Loucy (cell line): ENCODE measurements at regions not wholly inside any gene's neighbourhood (a gene's known extent, or its start where the extent isn't known, plus 50 kb on each side); places are given as distances from the start of the nearest gene placed in this dataset.

Experiments
- CTCF ChIP-seq: fragments of 200-600 bp; sonication (generic); conservative IDR thresholded peaks from 2 replicates; pipeline ENCODE4 v1.5.1; 2014; ENCODE audit warnings: mild to moderate bottlenecking, antibody characterized with exemption, low read length
- EZH2phosphoT487 ChIP-seq: fragments of 200-600 bp; IDR thresholded peaks from 2 replicates; pipeline ENCODE4 v1.6.1; 2018; ENCODE audit warnings: antibody characterized with exemption, mild to moderate bottlenecking, moderate library complexity, borderline replicate concordance

DNA sequence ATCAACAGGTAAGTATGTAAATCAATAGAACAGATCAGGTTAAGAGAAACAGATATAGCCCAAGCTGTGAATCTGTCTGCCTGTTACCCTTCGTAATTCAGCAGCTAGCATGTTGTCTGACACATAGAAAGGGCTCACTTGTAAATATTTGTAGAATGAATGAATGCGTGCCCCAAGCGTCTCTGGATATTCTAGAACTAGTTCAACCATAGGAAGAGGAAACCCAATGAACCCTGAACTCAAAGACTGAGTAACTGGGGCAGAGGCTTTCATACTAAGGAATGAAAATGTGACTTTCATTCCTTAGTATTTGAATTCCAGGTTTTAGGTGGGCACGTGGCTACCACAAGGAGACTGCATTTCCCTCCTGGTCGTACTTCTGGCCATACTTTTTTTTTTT, 60.1 kb upstream of the SMYD2 start:
- no peak for TF ChIP-seq CTCF
- no peak for TF ChIP-seq EZH2phosphoT487
